Thyroid gland (tissue), 4 donors: ENCODE measurements at regions not wholly inside any gene's neighbourhood (a gene's known extent, or its start where the extent isn't known, plus 50 kb on each side); places are given as distances from the start of the nearest gene placed in this dataset.

Source experiments
- POLR2A ChIP-seq, 2 donors: fragments of 450-650 bp; IDR thresholded peaks; one replicate each; pipeline ENCODE4 v1.6.1; 2017; ENCODE audit warnings: antibody characterized with exemption in 2 of 2, mild to moderate bottlenecking in 2 of 2, moderate library complexity in 1 of 2
- TF ChIP-seq, protein P1 (sequence below), 6 experiments: fragments of 200-600 bp in 3 of 6; fragments of 450-650 bp in 3 of 6; sonication (generic) in 3 of 6; IDR thresholded peaks; one replicate each; pipeline ENCODE4 v1.5.1; 2016 to 2019; ENCODE audit warnings: antibody characterized with exemption in 6 of 6, mild to moderate bottlenecking in 2 of 6, inconsistent platforms in 1 of 6, moderate library complexity in 1 of 6

DNA sequence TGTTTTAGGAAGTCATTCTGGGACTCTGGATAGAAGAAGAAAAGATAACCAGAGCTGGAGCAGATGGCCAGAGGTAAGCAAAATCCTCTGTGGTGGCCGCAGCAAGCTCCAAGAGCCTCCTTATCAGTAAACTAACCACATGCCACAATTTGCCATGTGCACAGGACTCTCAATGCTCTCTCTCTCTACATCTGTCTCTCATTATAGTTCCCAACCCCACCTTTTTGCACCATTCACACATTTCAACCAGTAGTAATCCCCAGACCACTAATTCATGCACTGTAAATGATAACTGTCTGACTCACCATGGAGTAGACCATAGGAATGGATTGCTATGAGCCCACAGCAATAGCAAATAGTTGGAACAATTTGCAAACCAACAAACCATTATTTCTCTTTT lies 526.1 kb downstream of the TLR4 start:
- TF ChIP-seq POLR2A (IDR thresholded peaks at IDR 0.05): no peak
- TF ChIP-seq, protein P1, sequence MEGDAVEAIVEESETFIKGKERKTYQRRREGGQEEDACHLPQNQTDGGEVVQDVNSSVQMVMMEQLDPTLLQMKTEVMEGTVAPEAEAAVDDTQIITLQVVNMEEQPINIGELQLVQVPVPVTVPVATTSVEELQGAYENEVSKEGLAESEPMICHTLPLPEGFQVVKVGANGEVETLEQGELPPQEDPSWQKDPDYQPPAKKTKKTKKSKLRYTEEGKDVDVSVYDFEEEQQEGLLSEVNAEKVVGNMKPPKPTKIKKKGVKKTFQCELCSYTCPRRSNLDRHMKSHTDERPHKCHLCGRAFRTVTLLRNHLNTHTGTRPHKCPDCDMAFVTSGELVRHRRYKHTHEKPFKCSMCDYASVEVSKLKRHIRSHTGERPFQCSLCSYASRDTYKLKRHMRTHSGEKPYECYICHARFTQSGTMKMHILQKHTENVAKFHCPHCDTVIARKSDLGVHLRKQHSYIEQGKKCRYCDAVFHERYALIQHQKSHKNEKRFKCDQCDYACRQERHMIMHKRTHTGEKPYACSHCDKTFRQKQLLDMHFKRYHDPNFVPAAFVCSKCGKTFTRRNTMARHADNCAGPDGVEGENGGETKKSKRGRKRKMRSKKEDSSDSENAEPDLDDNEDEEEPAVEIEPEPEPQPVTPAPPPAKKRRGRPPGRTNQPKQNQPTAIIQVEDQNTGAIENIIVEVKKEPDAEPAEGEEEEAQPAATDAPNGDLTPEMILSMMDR (IDR thresholded peaks at IDR 0.05): no peak
